ENCODE measurements at regions not wholly inside any gene's neighbourhood (a gene's known extent, or its start where the extent isn't known, plus 50 kb on each side); places are given as distances from the start of the nearest gene placed in this dataset.

DNA sequence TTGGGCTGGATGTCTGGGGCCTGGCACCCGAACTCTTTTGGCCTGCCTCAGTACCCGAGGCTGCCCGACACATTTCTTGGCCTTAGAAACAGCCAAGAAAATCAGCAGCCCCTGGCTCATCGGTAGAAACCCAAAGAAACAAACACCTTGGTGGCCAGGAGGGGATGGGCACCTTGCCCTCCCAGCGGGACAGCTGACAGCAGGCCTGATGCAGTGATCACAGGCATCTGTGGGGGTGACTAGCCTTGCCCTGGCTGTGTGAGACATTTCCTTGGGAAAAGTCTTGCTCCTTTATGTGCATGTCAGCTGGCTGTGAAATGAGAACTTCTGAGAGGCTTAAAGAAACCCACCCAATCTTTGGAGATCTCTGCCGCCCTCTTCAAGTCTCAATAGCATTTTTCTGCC lies 60.9 kb downstream of the SMIM38 start:
- TF ChIP-seq, protein P1, sequence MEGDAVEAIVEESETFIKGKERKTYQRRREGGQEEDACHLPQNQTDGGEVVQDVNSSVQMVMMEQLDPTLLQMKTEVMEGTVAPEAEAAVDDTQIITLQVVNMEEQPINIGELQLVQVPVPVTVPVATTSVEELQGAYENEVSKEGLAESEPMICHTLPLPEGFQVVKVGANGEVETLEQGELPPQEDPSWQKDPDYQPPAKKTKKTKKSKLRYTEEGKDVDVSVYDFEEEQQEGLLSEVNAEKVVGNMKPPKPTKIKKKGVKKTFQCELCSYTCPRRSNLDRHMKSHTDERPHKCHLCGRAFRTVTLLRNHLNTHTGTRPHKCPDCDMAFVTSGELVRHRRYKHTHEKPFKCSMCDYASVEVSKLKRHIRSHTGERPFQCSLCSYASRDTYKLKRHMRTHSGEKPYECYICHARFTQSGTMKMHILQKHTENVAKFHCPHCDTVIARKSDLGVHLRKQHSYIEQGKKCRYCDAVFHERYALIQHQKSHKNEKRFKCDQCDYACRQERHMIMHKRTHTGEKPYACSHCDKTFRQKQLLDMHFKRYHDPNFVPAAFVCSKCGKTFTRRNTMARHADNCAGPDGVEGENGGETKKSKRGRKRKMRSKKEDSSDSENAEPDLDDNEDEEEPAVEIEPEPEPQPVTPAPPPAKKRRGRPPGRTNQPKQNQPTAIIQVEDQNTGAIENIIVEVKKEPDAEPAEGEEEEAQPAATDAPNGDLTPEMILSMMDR (conservative IDR thresholded peaks at IDR 0.05; ENCODE audit: low read depth in 2 of 2), result no peak
- TF ChIP-seq EZH2 (IDR thresholded peaks at IDR 0.05; ENCODE audit: low read depth, unreplicated experiment), result no peak

Data from GM23338 (cell line).